Fibroblast of pulmonary artery (primary cell): ENCODE measurements at regions not wholly inside any gene's neighbourhood (a gene's known extent, or its start where the extent isn't known, plus 50 kb on each side); places are given as distances from the start of the nearest gene placed in this dataset.

Experiments
- DNase-seq: peaks from one replicate; pipeline ENCODE4 v3.0.0-alpha.2; 2010; ENCODE audit warnings: low read depth
- H3K4me3 ChIP-seq: replicated peaks from 2 replicates; pipeline ENCODE4 v1.5.1; 2011; ENCODE audit warnings: low read depth, mild to moderate bottlenecking, control low read depth, low read length, moderate library complexity
- TF ChIP-seq, protein P1 (sequence below): IDR thresholded peaks from 2 replicates; pipeline ENCODE4 v1.5.1; 2011; ENCODE audit warnings: mild to moderate bottlenecking, control low read depth, low read length, inconsistent platforms; ENCODE audit errors: missing control alignments

DNA sequence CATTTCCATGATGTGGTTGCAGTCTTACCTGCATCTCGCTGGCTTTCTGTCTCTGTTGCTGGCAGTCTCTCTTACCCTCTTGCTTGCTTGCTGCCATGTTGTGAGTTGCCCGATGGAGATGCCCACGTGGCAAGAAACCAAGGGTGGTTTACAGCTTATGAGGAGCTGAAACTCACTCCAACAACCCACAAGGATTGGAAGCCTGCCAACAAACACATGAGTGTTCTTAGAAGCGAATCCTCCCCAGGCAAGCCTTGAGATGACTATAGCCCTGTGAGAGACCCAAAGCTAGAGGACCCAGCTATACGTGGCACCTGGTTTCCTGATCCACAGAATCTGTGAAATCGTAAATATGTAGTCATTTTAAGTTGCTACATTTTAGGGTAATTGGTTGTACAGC, 490.9 kb upstream of the ADAMTS9 start:
- TF ChIP-seq, protein P1, sequence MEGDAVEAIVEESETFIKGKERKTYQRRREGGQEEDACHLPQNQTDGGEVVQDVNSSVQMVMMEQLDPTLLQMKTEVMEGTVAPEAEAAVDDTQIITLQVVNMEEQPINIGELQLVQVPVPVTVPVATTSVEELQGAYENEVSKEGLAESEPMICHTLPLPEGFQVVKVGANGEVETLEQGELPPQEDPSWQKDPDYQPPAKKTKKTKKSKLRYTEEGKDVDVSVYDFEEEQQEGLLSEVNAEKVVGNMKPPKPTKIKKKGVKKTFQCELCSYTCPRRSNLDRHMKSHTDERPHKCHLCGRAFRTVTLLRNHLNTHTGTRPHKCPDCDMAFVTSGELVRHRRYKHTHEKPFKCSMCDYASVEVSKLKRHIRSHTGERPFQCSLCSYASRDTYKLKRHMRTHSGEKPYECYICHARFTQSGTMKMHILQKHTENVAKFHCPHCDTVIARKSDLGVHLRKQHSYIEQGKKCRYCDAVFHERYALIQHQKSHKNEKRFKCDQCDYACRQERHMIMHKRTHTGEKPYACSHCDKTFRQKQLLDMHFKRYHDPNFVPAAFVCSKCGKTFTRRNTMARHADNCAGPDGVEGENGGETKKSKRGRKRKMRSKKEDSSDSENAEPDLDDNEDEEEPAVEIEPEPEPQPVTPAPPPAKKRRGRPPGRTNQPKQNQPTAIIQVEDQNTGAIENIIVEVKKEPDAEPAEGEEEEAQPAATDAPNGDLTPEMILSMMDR = no peak
- DNase-seq = peak; percentile 19
- H3K4me3 ChIP-seq = no peak overlapping the region

DNA sequence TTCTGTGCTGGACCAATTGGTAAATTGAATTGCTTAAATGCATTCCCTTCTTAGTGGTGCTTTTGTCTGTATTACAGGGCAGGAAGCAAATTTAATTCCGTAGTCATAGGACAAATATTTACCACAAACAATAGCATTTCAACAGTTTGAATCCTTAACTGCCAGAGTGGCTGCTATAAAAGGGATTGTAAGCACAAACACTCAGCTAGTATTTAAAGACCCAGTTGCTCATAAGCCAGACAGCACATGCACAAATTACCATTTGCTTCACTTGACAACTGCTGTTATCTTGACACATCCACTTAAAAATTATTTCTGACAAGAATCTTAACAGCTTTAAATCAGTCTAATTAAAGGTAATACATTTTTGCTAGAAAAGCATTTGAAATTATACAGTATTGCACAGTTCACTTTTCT, 490.2 kb upstream of the ADAMTS9 start:
- TF ChIP-seq, protein P1 = no peak
- DNase-seq = peak; percentile 40
- H3K4me3 ChIP-seq = no peak overlapping the region

DNA sequence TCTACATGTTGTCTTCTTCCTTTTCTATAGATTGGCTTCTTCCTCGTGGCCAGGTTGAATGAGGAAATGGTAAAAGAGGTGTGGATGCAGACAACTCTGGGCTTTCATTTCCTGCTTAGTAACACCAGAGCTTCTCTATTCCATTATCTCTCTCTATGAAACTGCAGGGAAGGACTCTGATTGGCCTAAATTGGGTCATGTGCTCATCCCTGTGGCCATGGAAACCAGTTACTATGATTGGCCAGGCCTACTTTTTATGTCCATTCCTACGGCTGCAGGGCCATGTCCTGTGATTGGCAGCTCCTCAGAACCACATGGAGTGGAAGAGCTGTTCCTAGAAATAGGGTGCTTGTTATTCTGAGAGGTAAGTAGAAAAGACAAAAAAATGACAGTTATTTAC, 486.9 kb upstream of the ADAMTS9 start:
- DNase-seq = no peak
- no peak overlapping the region for H3K4me3 ChIP-seq
- TF ChIP-seq, protein P1 = no peak

DNA sequence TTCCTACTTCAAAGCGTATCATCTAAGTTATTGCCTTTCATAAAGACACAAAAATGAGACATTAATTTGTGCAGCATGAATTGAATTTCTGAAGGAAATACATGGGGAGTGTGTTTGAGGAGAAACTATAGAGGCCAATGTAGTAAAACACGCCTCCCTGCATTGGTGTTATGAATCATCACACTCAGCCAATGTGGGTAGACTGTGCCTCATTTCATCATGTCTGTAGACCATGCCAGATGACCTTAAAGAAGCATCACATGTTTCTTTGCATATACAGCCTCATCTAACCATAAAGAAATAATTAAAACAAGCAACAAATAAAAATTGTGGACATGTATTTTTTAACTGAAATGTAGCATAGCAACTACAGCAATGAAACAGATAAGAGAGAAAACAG, 486.0 kb upstream of the ADAMTS9 start:
- DNase-seq = peak; percentile 13
- H3K4me3 ChIP-seq = no peak overlapping the region
- TF ChIP-seq, protein P1 = no peak

DNA sequence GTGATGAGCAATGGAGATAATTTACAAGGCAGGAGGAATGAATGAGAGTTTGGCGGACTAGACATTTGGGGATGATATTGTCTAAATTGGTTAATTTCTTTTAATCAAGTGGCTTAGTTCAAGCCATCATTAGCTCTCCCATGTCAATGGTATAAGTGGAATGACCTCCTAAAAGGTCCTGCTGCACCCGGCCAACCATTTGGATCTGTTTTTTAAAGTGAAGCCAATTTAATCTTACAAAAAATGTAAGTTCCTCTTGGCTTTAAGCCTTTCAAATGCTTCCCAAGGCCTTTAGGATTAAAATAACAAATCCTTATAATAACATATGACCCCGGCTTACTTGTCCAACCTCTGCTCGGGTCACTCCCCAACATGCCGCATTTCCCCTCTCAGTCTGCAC, 484.4 kb upstream of the ADAMTS9 start:
- DNase-seq = no peak
- TF ChIP-seq, protein P1 = no peak
- H3K4me3 ChIP-seq = no peak overlapping the region

DNA sequence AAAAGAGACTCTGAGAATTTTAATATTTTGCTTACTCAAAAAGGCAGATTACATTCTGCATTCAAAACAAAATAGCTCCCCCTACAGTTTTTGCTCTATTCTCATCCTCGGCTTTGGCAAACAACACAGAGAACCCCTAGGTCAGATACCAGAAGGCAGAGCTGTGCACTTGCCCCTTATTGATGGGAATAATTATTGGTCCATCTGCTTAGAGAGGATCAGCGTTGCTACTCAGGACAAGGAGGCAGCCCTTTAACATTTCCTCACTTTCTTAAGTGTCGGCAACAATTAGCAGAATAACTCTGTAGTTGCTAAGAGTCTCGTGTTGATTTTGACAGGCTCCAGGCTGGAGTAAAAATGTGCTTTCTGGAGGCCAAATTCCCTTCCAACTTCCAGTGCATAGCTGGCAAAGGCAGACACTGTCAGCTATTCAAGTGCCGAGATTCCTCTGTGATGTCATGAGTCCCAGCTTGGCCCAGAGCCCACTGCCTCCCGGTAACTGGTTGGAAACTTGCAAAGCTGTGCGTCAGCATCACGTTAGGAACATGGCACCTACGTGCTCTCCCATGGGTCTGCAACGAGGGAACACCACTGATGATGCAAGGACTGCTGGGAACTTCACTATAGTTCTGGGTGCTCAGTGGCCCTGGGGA, 482.7 kb upstream of the ADAMTS9 start:
- peak; percentile 96 for DNase-seq
- TF ChIP-seq, protein P1 = peak; percentile 50
- no peak overlapping the region for H3K4me3 ChIP-seq

DNA sequence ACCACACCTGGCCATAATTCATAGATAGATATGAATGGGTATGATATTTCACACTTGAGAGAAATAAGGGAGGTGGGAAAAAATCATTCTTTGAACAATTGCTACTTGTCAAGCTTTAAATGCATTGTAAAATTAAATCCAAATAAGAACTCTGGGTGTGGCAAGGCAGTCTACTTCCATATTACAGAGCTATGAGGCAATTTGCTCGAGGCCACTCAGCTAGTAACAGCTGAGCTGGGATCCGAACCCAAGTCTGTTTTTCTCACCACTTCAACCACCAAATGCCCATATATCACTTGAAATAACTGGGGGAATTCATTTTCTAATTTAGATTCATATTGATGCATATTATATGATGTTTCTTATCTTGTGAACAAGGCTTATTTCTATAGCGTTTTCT, 482.2 kb upstream of the ADAMTS9 start:
- TF ChIP-seq, protein P1 = no peak
- peak; percentile 15 for DNase-seq
- H3K4me3 ChIP-seq = no peak overlapping the region
